Ammon's horn (tissue), 1 donor: ENCODE measurements at regions not wholly inside any gene's neighbourhood (a gene's known extent, or its start where the extent isn't known, plus 50 kb on each side); places are given as distances from the start of the nearest gene placed in this dataset.
"Not testable (repeated sequence)": the region's sequence is repeated elsewhere in the genome, so short reads cannot be mapped to it uniquely, and the experiment has no call there.

Experiments used
- DNase-seq: peaks from one replicate; pipeline ENCODE4 v3.0.0-alpha.2; 2016; ENCODE audit warnings: low spot score

DNA sequence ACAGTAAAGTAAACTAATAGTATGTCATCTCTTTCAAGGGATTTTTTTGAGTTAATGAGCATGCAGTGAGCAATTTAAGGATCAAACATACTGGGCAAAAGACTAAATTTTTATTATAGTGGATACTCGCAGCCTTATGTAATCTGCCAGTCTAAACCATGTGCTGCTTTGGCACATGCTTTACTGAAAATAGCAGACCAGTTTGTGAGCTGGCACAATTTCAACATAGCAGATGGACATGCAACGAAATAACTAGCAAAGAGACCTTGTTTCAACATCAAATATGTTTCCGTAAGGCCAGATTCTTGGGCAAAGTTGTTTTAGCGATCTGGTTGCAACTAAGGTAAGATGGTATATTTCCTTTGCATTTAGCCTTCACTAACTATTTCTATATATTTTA, 807.3 kb downstream of the NR4A2 start:
- DNase-seq: no peak

DNA sequence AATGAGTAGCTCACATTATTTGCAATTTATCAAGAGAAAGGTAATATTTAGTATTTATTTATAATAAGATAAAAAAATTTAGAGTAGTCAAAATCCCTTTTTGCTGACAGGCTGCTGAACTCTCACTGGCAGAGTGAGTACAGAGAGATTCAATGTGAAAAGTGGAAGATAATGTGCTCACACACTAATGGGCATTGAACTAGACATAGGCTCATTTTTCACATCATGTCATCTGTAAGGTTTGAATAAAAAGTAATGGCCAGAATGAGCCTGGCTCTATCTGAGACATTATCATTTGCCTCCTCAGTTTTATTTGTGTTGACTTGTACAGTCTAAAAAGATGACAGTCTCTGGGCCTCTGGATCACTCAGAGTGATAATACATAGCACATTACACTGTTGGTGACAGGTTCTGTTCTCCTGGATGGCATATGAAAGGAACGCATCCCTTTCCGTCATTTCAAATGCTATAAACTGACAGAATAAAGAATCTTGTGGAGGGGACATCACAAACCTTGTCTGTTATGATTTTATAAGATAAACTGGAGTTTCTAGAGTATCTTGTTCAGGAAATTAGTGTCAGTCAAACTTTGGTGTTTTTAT, 812.9 kb downstream of the NR4A2 start:
- no peak for DNase-seq

DNA sequence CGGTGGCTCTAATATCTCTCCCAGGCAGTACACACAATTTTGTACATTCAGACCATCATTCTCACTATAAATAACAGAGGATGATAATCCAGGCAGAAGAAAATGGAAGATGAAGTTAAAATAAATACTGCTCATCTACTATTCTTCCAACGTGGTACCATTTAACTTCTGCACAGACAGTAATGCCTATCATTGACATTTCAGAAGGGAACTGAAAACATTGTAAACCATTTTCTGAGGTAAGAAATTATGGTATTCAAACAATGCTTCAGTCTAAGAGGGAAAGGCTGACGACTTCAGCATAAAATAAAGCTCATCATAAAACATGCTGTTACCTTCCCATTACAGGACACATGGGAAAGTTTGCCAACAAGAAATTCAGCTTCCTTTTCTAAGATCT, 814.4 kb downstream of the NR4A2 start:
- no peak for DNase-seq

DNA sequence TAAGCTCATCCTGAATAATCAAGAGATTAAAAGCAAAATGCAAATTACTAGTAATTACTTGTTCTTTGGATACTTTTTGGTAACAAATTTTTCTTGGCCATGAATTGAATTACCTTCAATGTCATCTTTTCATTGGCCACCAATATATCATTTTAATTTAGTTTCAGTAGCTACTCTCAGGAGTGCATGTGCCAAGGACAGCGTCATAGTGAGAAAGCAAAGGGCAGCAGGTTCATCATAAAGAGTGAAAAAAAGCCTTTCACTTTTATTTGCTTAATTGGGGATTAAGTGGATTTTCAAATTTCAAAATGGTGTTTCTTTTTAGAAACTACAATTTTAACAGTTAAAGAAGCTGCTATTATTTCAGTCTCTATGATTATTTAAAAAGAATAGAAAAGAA, 815.2 kb downstream of the NR4A2 start:
- DNase-seq: no peak

DNA sequence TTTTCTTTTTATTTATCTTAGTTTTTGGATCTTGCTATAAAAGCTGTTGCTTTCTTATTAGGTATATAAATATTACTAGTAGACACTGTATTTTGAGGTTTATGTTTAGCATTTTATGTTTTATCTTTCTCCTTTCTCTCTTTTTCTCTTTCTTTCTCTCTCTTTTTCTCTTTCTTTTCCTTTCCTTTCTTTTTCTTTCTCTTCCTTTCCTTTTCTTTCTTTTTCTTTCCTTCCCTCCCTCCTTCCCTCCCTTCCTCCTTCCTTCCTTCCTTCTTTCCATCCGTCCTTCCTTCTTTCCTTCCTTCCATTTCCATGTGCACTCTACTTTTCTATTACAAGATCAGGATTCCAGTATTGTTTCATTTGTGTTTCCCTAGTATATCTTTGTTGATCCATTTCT, 814.8 kb downstream of the KCNJ3 start:
- no peak for DNase-seq

DNA sequence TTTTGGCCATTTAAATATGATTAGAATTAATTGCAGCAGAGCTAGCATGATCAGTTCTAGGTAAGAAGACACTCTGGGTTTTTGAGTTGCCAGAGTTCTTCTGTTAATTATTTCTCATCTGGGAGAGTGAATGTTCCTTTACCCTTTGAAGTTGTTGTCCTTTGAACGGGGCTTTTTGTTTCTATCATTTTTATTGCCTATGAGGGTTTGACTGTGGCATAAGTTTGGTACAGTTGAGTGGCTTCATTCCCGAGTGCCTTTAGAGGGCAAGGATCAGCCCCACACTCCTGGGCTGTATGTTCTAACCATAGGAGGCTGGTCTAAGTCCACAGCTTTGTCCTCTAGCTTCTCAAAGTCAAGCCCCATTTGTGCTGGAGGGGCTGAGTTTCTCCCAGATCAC, 804.3 kb downstream of the KCNJ3 start:
- DNase-seq: no peak

DNA sequence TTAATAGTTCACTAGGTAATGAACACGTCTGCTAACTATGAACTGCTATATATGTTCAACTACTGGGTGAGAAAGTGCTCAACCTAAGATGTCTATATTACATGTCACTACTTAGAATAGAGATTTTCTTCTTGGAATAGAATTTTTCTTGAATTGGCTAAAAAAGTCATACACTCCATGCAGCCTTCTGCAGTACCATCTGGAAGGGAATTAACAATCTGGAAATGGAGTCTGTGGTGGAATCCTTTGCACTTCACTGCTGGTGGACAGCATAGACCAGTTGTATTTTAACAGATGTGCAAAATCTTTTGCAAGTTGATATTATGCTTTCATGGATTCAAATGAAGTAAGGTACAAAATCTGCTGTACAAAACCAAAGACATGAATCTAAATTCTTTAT, 799.6 kb downstream of the KCNJ3 start:
- no peak for DNase-seq

DNA sequence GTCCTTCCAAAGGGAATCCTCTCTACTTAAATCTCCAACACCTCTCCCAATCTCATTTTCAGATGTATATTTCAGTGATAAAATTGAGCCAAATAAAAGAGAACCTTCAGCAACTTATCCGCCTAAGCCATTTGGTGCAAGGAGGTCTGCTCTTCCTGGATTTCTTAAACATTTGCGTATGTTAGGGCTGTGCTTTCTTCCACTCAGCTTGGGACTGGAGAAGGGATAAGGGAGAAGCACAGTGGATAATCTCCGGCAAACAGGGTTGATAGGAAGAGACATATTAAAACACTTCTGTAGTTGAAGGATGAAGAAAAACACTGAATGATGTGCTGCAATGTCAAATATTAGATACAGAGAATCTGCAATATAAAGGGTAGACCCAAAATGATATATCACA, 796.2 kb downstream of the KCNJ3 start:
- no peak for DNase-seq

DNA sequence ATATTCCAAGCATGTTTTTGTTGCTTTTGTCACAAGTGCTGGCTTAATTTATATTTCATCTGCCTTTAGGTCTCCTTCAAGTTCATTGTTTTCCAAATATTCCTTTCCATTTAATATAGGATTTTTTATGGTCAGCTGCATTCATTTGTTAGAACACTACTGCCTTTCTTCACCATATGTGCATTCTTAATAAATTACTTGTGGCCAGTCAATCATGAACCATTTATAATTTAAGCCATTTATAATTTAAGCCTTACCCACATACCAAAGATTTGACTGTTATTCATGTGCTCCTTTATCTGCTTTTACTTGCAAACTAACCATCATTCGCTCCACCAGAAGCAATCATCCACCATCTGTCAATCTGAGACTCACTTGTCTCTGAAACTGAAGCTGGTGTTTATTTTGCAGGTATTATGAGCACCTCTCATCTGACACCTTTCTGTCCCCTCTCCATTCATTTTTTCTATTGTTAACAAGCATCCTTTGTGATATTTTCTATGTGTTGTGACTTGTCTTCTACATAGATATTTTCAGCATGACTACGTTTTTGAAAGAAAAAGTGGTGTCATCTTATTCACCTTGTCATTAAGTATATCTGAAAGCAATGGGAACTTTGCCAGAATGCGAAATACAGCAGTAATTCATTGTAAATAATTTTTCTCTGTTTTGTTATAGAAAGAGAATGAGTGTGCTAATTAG, 786.8 kb downstream of the KCNJ3 start:
- no peak for DNase-seq

DNA sequence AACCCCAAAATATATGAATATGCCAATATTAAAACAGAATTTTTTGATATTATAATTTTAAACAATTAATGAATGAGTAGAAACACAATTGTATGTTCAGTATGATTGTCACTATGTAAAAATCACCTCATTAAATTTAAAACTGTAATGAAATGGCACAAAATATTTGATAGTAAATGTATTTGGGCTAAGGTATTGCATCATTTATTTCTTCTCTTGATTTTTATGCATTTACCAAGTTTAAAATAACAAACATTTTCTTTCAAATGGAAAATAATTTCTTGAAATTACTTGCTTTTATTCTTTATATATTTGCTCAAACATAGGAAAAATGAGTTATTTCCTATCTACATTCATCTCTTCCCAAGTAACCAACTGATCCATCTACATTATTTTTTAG, 782.6 kb downstream of the KCNJ3 start:
- DNase-seq: no peak

DNA sequence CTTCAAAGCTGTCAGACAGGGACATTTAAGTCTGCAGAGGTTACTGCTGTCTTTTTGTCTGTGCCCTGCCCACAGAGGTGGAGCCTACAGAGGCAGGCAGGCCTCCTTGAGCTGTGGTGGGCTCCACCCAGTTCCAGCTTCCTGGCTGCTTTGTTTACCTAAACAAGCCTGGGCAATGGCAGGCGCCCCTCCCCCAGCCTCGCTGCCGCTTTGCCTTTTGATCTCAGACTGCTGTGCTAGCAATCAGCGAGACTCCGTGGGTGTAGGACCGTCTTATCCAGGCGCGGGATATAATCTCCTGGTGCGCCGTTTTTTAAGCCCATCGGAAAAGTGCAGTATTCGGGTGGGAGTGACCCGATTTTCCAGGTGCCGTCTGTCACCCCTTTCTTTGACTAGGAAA, 773.5 kb downstream of the KCNJ3 start:
- DNase-seq: not testable (repeated sequence)

DNA sequence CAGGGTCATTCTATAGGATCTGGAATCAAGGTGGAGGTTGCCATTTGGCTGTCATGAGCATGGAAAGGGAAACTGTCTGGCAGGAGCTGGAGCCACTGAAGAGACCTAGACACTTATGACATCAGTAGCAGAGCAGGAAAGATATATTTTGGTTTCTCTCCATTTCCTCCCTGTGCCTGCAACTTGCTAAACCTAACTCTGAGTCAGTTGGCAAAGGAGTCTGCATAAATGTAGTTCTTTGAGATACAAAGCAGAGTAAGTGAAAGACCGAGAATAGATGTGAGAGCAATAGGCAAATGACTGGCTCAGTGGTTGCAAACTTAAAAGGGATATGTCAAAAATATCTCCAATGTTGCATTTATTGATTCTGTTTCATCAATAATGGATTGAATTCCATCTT, 757.7 kb downstream of the KCNJ3 start:
- DNase-seq: no peak

DNA sequence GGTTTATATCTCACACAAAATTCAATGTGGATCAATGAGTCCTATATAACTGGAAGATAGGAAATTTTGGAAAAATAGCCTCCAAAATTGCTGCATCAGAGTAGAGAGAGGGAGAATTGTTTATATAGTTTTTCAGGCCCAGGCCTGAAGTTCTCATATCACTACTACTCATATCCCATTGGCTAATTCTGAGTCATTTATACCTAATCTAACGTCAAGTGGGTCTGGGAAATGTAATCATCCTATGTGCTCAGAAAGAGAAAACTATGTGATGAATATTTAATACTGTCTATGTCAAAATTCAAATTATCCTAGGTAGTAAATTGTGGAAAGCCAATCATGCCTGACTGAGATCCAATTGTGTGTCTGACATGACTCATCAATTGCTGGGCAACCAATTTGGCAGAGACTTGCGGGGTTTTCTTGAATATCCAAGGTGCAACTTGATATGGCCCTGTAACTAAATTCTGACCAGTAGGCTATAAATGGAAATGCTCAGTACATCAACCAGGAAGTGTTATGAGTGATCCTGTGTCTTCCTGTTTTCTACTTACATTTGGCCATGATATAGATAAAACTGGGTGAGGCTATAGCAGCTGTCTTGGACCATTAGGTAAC, 744.4 kb downstream of the KCNJ3 start:
- DNase-seq: no peak

DNA sequence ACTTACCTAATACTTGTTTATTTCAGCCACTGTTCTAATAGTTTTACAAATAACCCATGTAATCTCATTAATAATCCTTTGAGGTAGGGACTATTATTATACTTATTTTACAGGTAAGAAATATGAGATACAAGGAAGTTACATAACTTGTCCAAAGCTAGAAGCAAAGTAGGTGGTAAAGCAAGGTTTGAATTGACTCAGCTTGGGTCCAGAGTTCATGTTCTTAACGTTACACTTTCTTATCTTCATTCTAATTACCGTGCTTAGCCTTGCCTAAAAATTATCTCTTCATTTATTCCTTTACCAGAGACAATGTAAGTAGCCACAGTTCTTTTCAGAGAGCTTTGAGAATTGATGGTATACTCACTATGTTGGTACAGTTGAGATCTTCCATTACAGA, 743.6 kb downstream of the KCNJ3 start:
- no peak for DNase-seq

DNA sequence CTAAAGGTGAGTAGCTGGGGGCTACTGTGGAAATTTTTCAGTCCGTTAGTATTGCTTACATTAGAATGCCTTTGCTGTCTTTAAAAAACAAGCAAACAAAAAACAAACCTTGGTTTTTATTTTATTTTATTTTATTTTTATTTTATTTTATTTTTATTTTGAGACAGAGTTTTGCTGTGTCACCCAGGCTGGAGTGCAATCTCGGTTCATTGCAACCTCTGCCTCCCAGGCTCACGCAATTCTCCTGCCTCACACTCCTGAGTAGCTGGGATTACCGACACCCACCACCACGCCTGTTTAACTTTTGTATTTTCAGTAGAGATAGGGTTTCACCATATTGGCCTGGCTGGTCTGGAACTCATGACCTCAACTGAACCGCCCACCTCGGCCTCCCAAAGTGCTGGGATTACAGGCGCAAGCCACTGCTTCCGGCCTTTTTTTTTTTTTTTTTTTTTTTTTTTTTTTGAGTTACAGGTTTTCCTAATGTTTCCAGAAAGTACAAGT, 732.6 kb downstream of the KCNJ3 start:
- no peak for DNase-seq

DNA sequence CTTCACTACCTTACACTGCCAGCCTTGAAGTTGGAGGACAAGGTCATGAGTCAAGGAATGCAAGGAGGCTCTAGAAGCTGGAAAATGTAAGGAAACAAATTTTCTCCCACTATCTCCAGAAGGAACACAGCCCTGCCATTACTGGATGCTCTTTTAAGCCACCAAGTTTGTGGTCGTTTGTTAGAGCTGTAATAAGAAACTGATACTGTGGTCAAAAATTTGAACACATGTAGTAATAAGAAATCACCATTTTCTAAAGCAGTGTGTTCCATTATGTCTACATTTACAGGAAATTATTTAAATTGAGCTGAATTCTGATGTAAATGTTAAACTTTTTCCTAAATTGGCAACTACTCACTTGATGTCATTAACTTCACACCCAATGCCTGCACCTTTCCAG, 729.0 kb downstream of the KCNJ3 start:
- DNase-seq: no peak

DNA sequence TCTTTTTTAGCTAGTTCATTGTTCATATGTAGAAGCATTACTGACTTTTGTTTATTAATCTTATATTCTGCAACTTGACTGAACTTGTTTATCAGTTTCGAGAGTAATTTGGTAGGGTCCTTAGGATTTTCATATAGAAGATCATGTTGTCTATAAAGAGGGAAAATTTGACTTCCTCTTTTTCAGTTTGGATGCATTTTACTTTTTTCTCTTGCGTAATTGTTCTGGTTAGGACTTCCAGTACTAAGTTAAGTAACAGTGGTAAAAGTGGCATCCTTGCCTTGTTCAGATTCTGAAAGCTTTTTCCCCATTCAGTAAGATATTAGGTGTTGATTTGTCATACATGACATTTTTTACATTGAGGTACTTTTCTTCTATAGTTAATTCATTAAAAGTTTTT, 726.0 kb downstream of the KCNJ3 start:
- no peak for DNase-seq

DNA sequence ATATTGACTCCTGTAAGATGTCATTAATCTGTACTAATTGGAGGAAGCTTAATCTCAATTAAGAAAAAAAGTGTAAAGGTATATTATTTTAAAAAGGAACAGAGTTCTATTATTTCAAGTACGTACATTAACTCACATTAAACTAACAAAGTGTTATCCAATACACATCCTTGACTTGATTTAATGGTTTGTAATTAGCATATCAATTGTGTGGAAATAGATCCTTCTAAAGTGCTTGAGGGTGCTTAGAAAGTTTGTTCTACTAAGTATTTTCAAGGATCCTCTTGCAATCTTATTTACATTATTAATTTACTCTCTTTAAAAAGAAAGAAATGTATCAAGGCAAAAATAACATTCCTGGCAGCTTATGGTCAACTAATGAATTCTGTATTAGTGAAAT, 720.3 kb downstream of the KCNJ3 start:
- no peak for DNase-seq

DNA sequence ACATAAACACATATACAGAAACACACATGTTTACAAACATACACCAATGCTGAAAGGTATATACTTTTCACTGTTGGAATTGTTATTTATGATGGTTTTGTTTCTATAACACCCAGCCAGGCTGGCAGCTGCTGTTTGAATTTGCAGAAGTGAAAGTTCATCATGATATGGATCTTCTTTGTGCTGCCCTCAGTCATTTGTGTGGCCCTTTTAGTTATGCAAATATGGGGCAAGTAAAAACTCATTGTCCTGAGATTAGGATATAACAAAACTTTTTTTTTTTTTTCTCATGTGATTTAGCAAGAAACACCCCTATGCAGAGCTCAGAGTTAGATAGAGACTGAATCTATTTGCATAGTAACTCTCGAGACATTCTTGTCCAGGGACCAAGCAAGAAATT, 714.1 kb downstream of the KCNJ3 start:
- no peak for DNase-seq

DNA sequence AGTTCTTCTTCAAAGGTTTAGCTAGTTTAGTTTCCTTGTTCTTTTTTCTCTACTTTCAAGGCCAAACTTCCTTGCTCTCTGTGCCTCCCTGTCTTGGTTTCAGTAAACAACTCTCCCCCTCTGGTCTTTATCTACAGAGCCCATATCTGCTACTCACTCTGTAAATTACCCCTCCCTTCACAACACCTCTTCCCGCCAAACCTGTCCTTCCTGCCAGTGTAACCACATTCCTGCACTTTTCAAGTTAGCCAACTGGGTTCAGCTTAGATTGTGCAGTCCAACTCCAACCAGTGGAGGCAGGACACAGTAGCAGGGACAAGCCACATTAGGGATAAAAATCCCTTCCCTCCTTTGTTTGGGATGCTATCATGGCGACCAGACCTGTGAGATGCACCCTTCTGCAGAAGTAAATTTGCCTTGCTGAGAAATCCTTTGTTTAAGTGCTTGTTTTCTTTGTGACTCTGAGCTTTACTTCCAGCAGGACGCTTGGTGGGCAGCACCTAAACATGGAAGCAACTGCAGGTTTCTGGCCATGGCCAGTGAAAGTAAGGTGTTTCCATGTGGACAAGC, 706.0 kb downstream of the KCNJ3 start:
- no peak for DNase-seq

DNA sequence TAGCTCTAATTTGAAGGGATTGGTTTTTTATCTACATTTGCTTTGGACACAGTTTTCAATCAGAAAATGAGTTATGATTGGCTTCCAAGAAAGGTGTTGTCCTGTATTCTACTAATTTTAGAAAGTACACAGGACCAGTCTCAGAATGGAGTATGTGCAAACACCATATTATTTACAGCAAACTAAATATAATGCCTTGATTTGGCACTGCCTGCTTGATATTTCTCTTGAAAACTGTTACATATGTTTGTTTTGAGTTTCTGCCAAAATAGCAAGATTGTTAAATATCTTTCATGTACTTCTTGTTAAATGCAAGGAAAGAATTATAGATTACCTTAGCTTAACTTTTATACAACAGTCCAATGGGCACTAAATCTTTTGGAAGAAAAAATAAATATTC, 694.9 kb downstream of the KCNJ3 start:
- no peak for DNase-seq

DNA sequence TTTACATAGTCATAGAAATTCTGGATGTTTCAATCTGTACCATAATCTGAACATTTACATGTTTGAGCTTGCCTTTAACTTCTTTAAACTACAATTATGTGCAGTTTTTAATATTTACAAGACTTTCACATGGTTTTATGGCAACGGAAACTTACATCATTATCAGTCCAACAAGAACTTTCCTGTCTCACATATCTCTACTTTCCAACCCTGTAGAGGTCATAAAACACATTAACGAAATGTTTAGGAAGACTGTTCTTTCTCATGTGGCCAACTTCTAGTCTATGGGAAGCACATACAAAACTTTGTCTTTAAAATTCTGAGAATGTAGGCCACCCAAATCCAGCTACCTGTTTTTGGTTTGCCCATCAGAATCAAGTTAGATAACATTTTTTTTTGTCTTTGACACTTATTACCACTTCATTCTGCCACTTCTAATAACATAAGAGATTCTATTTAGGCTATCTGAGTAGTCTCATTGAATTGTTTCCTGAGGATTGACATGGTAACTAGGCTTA, 693.2 kb downstream of the KCNJ3 start:
- no peak for DNase-seq

DNA sequence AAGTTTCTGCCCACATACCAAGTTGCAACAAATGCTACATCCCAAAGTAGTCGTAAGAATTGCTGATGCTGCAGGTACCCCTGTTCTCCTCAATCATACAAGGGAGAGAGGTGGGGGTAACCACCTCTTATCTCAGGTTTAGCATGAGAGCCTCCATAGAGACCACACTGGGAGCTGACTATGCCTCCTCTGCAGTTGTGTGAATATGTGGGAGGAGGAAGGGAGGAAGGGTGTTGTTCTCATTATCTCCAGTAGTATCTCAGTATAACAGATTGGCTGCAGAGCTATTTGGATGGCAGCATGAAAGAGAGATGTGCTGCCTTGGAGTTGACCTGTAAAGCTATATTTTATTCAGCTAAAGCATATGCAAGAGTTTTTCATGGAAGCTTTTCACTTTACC, 690.7 kb downstream of the KCNJ3 start:
- no peak for DNase-seq
